Calu3 (cell line): ENCODE measurements at regions not wholly inside any gene's neighbourhood (a gene's known extent, or its start where the extent isn't known, plus 50 kb on each side); places are given as distances from the start of the nearest gene placed in this dataset.

Source experiments
- BruUV-seq: library from RNA; stranded (reverse); fragments of 400-500 nt; replicated peaks from 2 replicates; lab custom pipeline; 2021; lab: Mats Ljungman, UMichigan
- CTCF ChIA-PET: fragments of 300-600 bp; sonication (Branson Sonifier 250); formaldehyde crosslinking; loops from one replicate; lab custom pipeline; 2022; ENCODE audit warnings: antibody characterized with exemption; lab: Charles Lee
- DNase-seq: peaks from one replicate; pipeline ENCODE4 v3.0.0; 2022
- H3K27ac Mint-ChIP-seq: one replicate; pipeline ENCODE4 v1.8.0; 2022; ENCODE audit warnings: mixed read lengths; ENCODE audit not compliant: unreplicated experiment
- H3K27me3 Mint-ChIP-seq: one replicate; pipeline ENCODE4 v1.8.0; 2022; ENCODE audit warnings: mixed read lengths; ENCODE audit not compliant: unreplicated experiment
- H3K36me3 Mint-ChIP-seq: one replicate; pipeline ENCODE4 v1.8.0; 2022; ENCODE audit warnings: mild to moderate bottlenecking, moderate library complexity, mixed read lengths; ENCODE audit not compliant: insufficient read depth, unreplicated experiment
- H3K4me1 Mint-ChIP-seq: one replicate; pipeline ENCODE4 v1.8.0; 2022; ENCODE audit warnings: mild to moderate bottlenecking, low read depth, mixed read lengths; ENCODE audit not compliant: unreplicated experiment
- H3K4me3 Mint-ChIP-seq: one replicate; pipeline ENCODE4 v1.8.0; 2022; ENCODE audit warnings: mild to moderate bottlenecking, low read depth, moderate library complexity, mixed read lengths; ENCODE audit not compliant: unreplicated experiment
- H3K9me3 Mint-ChIP-seq: one replicate; pipeline ENCODE4 v1.8.0; 2022; ENCODE audit warnings: low read depth, mixed read lengths; ENCODE audit not compliant: unreplicated experiment
- CTCF ChIP-seq: fragments of 200-600 bp; IDR thresholded peaks from one replicate; pipeline ENCODE4 v1.8.0; 2022; ENCODE audit warnings: antibody characterized with exemption; ENCODE audit not compliant: unreplicated experiment
- intact Hi-C: fragments of 100-400 bp; cut with micrococcal nuclease; formaldehyde crosslinking; loops from one replicate; pipeline ENCODE4 v1.10.0; 2022; ENCODE audit not compliant: unreplicated experiment

DNA sequence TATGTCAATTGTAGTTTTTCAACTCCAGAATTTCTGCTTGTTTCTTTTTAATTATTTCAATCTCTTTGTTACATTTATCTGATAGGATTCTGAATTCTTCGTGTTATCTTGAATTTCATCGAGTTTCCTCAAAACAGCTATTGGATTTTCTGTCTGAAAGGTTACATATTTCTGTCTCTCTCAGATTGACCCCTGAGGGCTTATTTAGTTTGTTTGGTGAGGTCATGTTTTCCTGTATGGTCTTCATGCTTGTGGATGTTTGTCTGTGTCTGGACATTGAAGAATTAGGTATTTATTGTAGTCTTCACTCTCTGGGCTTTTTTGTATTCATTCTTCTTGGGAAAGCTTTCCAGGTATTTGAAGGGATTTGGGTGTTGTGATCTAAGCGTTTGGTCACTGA lies 85.6 kb downstream of the SNAPC1 start:
- CTCF ChIA-PET = no interaction called here
- Mint-ChIP-seq H3K4me1 (no peaks in the 10 kb centered on the region), H3K36me3 (peaks cover 3% of the 10 kb centered on the region), H3K27me3 (no peaks in the 10 kb centered on the region), H3K4me3 (no peak overlapping the region), H3K9me3 (no peaks in the 10 kb centered on the region), H3K27ac (no peak overlapping the region)
- no peak for DNase-seq
- intact Hi-C loops = no loop called here
- TF ChIP-seq CTCF = no peak
- no TSS peak for BruUV-seq

GRCh38 chr14:61854898-61855297 lies 92.7 kb downstream of the SNAPC1 start:
- CTCF ChIA-PET = no interaction called here
- Mint-ChIP-seq H3K36me3 (peaks cover 3% of the 10 kb centered on the region), H3K27me3 (peaks cover 25% of the 10 kb centered on the region), H3K4me1 (no peaks in the 10 kb centered on the region), H3K27ac (no peak overlapping the region), H3K4me3 (no peak overlapping the region), H3K9me3 (no peaks in the 10 kb centered on the region)
- TF ChIP-seq CTCF = no peak
- intact Hi-C loops = no loop called here
- no peak for DNase-seq
- BruUV-seq = no TSS peak

GRCh38 chr14:61860294-61860918 lies 98.2 kb downstream of the SNAPC1 start:
- Mint-ChIP-seq H3K36me3 (no peaks in the 10 kb centered on the region), H3K27ac (no peak overlapping the region), H3K27me3 (peaks cover 25% of the 10 kb centered on the region), H3K9me3 (no peaks in the 10 kb centered on the region), H3K4me1 (no peaks in the 10 kb centered on the region), H3K4me3 (no peak overlapping the region)
- peak; percentile 65 for DNase-seq
- intact Hi-C loops = no loop called here
- CTCF ChIA-PET = interaction anchor here (1.3 kb wide), 2 partner anchors 63 to 266 kb away, joined by 3 to 4 read pairs; no protein-coding TSS in a partner anchor
- BruUV-seq = no TSS peak
- peak; percentile 61 for TF ChIP-seq CTCF

DNA sequence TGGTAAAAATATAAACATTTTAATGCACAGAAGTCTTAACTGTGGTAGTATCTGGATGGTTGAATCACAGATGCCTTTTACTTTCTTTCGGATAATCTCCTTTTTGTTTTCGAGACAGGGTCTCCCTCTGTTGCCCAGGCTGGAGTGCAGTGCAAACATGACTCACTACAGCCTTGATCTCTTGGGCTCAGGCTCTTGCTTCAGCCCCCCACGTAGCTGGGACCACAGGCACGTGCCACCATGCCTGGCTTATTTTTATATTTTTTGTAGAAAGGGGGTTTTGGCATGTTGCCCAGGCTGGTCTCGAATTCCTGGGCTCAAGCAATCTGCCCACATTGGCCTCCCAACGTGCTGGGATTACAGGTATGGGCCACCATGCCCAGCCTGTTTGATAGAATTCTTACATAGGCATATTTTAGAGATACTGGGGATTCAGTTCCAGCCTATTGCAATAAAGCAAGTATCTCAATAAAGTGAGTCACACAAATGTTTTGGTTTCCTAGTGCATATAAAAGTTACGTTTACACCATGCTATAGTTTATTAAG lies 99.2 kb downstream of the SNAPC1 start:
- BruUV-seq = no TSS peak
- Mint-ChIP-seq H3K27me3 (peaks cover 17% of the 10 kb centered on the region), H3K9me3 (no peaks in the 10 kb centered on the region), H3K36me3 (no peaks in the 10 kb centered on the region), H3K4me1 (no peaks in the 10 kb centered on the region), H3K4me3 (no peak overlapping the region), H3K27ac (no peak overlapping the region)
- peak; percentile 31 for DNase-seq
- intact Hi-C loops = no loop called here
- CTCF ChIA-PET = interaction anchor here (1.3 kb wide), 2 partner anchors 62 to 265 kb away, joined by 3 to 4 read pairs; no protein-coding TSS in a partner anchor
- no peak for TF ChIP-seq CTCF
